ENCODE measurements at regions not wholly inside any gene's neighbourhood (a gene's known extent, or its start where the extent isn't known, plus 50 kb on each side); places are given as distances from the start of the nearest gene placed in this dataset.
"Not testable (repeated sequence)": the region's sequence is repeated elsewhere in the genome, so short reads cannot be mapped to it uniquely, and the experiment has no call there.

DNA sequence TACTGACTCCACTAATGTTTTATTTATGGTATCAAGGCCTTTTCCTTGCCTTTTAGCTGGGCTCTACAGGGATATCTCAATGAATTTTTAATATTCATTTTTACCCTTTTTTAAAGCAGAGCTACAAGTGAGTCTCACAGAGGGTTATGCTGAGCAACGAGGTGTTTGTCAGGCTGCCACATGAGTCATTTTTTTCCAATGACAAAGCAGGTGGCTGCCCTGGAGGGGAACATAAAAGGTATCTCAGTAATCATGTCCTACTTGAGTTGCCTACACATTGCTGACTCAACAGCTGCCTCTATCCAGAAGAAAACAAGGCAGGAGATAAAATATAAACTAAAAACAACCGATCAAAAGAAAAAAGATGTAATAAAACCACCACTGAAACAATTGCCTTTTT lies 1004.9 kb upstream of the POT1 start:
- Mint-ChIP-seq H3K27me3 (ENCODE audit: unreplicated experiment) (no peaks in the 10 kb centered on the region), H3K4me3 (ENCODE audit: unreplicated experiment) (no peak overlapping the region), H3K4me1 (ENCODE audit: unreplicated experiment) (no peaks in the 10 kb centered on the region), H3K36me3 (ENCODE audit: low read depth, unreplicated experiment) (no peaks in the 10 kb centered on the region), H3K27ac (ENCODE audit: unreplicated experiment) (no peak overlapping the region), H3K9me3 (ENCODE audit: unreplicated experiment) (no peaks in the 10 kb centered on the region)
- TF ChIP-seq, protein P1, sequence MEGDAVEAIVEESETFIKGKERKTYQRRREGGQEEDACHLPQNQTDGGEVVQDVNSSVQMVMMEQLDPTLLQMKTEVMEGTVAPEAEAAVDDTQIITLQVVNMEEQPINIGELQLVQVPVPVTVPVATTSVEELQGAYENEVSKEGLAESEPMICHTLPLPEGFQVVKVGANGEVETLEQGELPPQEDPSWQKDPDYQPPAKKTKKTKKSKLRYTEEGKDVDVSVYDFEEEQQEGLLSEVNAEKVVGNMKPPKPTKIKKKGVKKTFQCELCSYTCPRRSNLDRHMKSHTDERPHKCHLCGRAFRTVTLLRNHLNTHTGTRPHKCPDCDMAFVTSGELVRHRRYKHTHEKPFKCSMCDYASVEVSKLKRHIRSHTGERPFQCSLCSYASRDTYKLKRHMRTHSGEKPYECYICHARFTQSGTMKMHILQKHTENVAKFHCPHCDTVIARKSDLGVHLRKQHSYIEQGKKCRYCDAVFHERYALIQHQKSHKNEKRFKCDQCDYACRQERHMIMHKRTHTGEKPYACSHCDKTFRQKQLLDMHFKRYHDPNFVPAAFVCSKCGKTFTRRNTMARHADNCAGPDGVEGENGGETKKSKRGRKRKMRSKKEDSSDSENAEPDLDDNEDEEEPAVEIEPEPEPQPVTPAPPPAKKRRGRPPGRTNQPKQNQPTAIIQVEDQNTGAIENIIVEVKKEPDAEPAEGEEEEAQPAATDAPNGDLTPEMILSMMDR (IDR thresholded peaks at IDR 0.05; ENCODE audit: unreplicated experiment), result no peak
- DNase-seq (ENCODE audit: low spot score), result no peak

DNA sequence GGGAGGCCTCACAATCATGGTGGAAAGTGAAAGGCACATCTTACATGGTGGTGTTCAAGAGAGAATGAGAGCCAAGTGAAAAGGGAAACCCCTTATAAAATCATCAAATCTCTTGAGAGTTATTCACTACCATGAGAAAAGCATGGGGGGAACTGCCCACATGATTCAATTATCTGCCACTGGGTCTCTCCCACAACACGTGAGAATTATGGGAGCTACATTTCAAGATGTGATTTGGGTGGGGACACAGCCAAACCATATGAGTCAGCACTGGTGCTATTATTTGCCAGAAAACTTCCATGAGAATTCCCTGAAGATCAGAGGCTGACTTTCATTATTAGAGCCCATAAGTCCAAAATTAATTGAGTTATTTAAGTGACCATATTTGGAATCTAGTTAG lies 1001.2 kb upstream of the POT1 start:
- Mint-ChIP-seq H3K36me3 (ENCODE audit: low read depth, unreplicated experiment) (no peaks in the 10 kb centered on the region), H3K4me3 (ENCODE audit: unreplicated experiment) (no peak overlapping the region), H3K9me3 (ENCODE audit: unreplicated experiment) (no peaks in the 10 kb centered on the region), H3K27me3 (ENCODE audit: unreplicated experiment) (no peaks in the 10 kb centered on the region), H3K4me1 (ENCODE audit: unreplicated experiment) (no peaks in the 10 kb centered on the region), H3K27ac (ENCODE audit: unreplicated experiment) (no peak overlapping the region)
- TF ChIP-seq, protein P1 (IDR thresholded peaks at IDR 0.05; ENCODE audit: unreplicated experiment), result no peak
- no peak for DNase-seq (ENCODE audit: low spot score)

DNA sequence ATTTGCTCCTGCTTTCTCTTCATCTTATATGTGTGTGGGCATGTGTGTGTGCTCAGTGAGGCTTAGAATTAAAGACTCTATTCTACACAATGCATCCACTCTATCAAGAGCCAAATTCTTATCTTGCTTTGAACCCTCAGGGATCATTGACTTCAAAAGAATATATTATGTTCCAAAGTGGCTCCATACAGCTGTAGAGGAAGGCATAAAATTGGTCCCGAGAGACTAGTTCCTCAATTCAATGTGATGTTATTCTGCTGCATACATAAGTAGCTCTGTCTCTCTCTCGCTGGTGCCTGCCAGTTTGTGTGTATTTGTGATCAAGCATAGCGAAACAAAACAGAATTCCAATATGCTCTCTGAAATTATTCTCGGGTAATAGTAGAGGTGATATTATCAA lies 997.9 kb upstream of the POT1 start:
- H3K27ac Mint-ChIP-seq (ENCODE audit: unreplicated experiment), result no peak overlapping the region
- H3K36me3 Mint-ChIP-seq (ENCODE audit: low read depth, unreplicated experiment), result no peaks in the 10 kb centered on the region
- no peaks in the 10 kb centered on the region for H3K27me3 Mint-ChIP-seq (ENCODE audit: unreplicated experiment)

DNA sequence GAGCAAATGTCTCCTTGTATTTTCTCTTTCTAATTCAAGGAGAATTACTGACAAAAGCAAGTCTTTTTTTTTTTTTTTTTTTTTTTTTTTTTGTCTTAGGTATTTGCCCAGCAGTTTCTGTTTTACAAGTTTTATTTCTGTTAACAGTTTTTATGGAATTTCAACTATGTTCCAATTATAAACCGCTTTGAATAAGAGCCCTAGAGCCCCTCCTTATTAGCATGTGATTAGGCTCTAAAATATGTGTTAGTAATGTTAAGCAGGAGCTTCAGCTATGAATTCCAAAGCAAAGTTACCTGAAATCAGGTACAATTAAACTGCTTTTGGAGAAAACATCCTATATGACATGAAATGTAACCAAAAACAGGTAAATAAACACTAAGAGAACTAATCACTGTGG lies 997.0 kb upstream of the POT1 start:
- Mint-ChIP-seq H3K36me3 (ENCODE audit: low read depth, unreplicated experiment) (no peaks in the 10 kb centered on the region), H3K27ac (ENCODE audit: unreplicated experiment) (no peak overlapping the region), H3K27me3 (ENCODE audit: unreplicated experiment) (no peaks in the 10 kb centered on the region), H3K4me1 (ENCODE audit: unreplicated experiment) (no peaks in the 10 kb centered on the region), H3K9me3 (ENCODE audit: unreplicated experiment) (no peaks in the 10 kb centered on the region), H3K4me3 (ENCODE audit: unreplicated experiment) (no peak overlapping the region)
- no peak for DNase-seq (ENCODE audit: low spot score)
- TF ChIP-seq, protein P1 (IDR thresholded peaks at IDR 0.05; ENCODE audit: unreplicated experiment), result no peak

More for the DNA sequence above, 997.9 kb upstream of the POT1 start:
- DNase-seq (ENCODE audit: low spot score), result no peak
- no peak overlapping the region for H3K4me3 Mint-ChIP-seq (ENCODE audit: unreplicated experiment)
- H3K9me3 Mint-ChIP-seq (ENCODE audit: unreplicated experiment), result no peaks in the 10 kb centered on the region
- no peaks in the 10 kb centered on the region for H3K4me1 Mint-ChIP-seq (ENCODE audit: unreplicated experiment)
- TF ChIP-seq, protein P1 (IDR thresholded peaks at IDR 0.05; ENCODE audit: unreplicated experiment), result no peak

DNA sequence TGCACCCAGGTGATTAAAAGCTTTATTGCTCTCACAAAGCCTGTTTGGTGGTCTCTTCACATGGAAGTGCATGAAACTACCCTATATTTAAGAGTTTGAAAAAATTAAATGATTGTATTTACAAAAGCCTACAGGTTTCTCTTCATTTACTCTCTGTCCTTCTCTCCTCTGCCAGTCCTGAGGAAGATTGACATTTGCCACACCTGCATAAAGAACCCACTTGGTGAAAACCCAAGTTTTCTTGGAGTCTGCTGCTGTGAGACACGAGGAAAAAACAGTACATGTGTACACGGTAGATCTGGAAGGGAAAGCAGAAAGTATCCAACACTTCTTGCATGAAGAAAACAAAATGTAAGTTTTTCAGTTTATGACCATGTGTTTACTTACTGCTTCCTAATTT lies 994.4 kb upstream of the POT1 start:
- no peak overlapping the region for H3K27ac Mint-ChIP-seq (ENCODE audit: unreplicated experiment)
- TF ChIP-seq, protein P1 (IDR thresholded peaks at IDR 0.05; ENCODE audit: unreplicated experiment), result no peak

DNA sequence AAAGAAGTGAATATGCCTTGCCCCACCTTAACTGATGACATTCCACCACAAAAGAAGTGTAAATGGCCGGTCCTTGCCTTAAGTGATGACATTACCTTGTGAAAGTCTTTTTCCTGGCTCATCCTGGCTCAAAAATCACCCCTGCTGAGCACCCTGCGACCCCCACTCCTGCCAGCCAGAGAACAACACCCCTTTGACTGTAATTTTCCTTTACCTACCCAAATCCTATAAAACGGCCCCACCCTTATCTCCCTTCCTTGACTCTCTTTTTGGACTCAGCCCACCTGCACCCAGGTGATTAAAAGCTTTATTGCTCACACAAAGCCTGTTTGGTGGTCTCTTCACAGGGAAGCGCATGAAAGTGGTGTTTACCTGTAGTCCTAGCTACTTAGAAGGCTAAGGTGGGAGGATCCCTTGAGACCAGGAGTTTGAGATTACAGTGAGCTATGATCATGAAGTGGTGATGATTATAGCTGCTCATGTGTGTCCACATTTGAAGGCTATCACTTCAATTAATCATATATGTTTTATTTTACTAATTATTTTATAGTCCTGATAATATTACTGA lies 985.8 kb upstream of the POT1 start:
- not testable (repeated sequence) for DNase-seq (ENCODE audit: low spot score); H3K4me1 Mint-ChIP-seq (ENCODE audit: unreplicated experiment); H3K4me3 Mint-ChIP-seq (ENCODE audit: unreplicated experiment); H3K9me3 Mint-ChIP-seq (ENCODE audit: unreplicated experiment); H3K36me3 Mint-ChIP-seq (ENCODE audit: low read depth, unreplicated experiment); H3K27me3 Mint-ChIP-seq (ENCODE audit: unreplicated experiment); H3K27ac Mint-ChIP-seq (ENCODE audit: unreplicated experiment)

More for the DNA sequence above, 994.4 kb upstream of the POT1 start:
- Mint-ChIP-seq H3K36me3 (ENCODE audit: low read depth, unreplicated experiment) (no peaks in the 10 kb centered on the region), H3K27me3 (ENCODE audit: unreplicated experiment) (peaks cover 2% of the 10 kb centered on the region), H3K9me3 (ENCODE audit: unreplicated experiment) (no peaks in the 10 kb centered on the region), H3K4me1 (ENCODE audit: unreplicated experiment) (no peaks in the 10 kb centered on the region), H3K4me3 (ENCODE audit: unreplicated experiment) (no peak overlapping the region)
- no peak for DNase-seq (ENCODE audit: low spot score)
